GM18508 (cell line): ENCODE measurements at regions not wholly inside any gene's neighbourhood (a gene's known extent, or its start where the extent isn't known, plus 50 kb on each side); places are given as distances from the start of the nearest gene placed in this dataset.

Source experiments
- ATAC-seq: cut with Tn5 transposase; IDR thresholded peaks from one replicate; pipeline ENCODE4 v1.9.1; 2021; ENCODE audit warnings: moderate number of reproducible peaks; ENCODE audit not compliant: insufficient read depth, unreplicated experiment

- ATAC-seq, result no peak
Measured at GRCh38 chr18:24662412-24662821, 202.0 kb downstream of the HRH4 start.

GRCh38 chr18:24663026-24663425 is 202.6 kb downstream of the HRH4 start:
- no peak for ATAC-seq

- ATAC-seq, result no peak
Measured at GRCh38 chr18:24669015-24669414, 208.6 kb downstream of the HRH4 start.

- ATAC-seq, result no peak
Measured at GRCh38 chr18:24669502-24669901, 209.1 kb downstream of the HRH4 start.

GRCh38 chr18:24672165-24672941 is 211.9 kb downstream of the HRH4 start:
- no peak for ATAC-seq

- ATAC-seq, result no peak
Measured at GRCh38 chr18:24674200-24674599, 213.8 kb downstream of the HRH4 start.

GRCh38 chr18:24674605-24675004 is 214.2 kb downstream of the HRH4 start:
- no peak for ATAC-seq

- no peak for ATAC-seq
Measured at GRCh38 chr18:24677011-24677410, 216.6 kb downstream of the HRH4 start.

GRCh38 chr18:24678107-24678506 is 217.7 kb downstream of the HRH4 start:
- ATAC-seq, result no peak

GRCh38 chr18:24678626-24679025 is 218.2 kb downstream of the HRH4 start:
- ATAC-seq, result no peak

- no peak for ATAC-seq
Measured at GRCh38 chr18:24679062-24679461, 218.6 kb downstream of the HRH4 start.

- ATAC-seq, result no peak
Measured at GRCh38 chr18:24683925-24684324, 223.5 kb downstream of the HRH4 start.

- ATAC-seq, result no peak
Measured at GRCh38 chr18:24685254-24685959, 225.0 kb downstream of the HRH4 start.

GRCh38 chr18:24695168-24695567 is 234.7 kb downstream of the HRH4 start:
- ATAC-seq, result no peak

- no peak for ATAC-seq
Measured at GRCh38 chr18:24702001-24702515, 241.6 kb downstream of the HRH4 start.

- no peak for ATAC-seq
Measured at GRCh38 chr18:24703316-24703715, 242.9 kb downstream of the HRH4 start.

- no peak for ATAC-seq
Measured at GRCh38 chr18:24704946-24705630, 244.7 kb downstream of the HRH4 start.

- no peak for ATAC-seq
Measured at GRCh38 chr18:24710474-24710873, 250.0 kb downstream of the HRH4 start.

GRCh38 chr18:24719791-24720190 is 259.4 kb downstream of the HRH4 start:
- no peak for ATAC-seq

- no peak for ATAC-seq
Measured at GRCh38 chr18:24721388-24721787, 261.0 kb downstream of the HRH4 start.
